Fibroblast of lung (primary cell): ENCODE measurements at regions not wholly inside any gene's neighbourhood (a gene's known extent, or its start where the extent isn't known, plus 50 kb on each side); places are given as distances from the start of the nearest gene placed in this dataset.

Experiments
- EZH2 ChIP-seq: IDR thresholded peaks from 2 replicates; pipeline ENCODE4 v1.5.1; 2012; ENCODE audit warnings: low read length, control low read depth, mild to moderate bottlenecking; ENCODE audit errors: missing control alignments
- TF ChIP-seq, protein P1 (sequence below), 2 donors: IDR thresholded peaks in 1 of 2; conservative IDR thresholded peaks in 1 of 2; 1 replicate in 1 of 2; 2 replicates in 1 of 2; pipeline ENCODE4 v1.5.1; 2011 to 2012; ENCODE audit warnings: low read length in 2 of 2, control low read depth in 1 of 2, inconsistent platforms in 1 of 2, low read depth in 1 of 2, mild to moderate bottlenecking in 1 of 2

DNA sequence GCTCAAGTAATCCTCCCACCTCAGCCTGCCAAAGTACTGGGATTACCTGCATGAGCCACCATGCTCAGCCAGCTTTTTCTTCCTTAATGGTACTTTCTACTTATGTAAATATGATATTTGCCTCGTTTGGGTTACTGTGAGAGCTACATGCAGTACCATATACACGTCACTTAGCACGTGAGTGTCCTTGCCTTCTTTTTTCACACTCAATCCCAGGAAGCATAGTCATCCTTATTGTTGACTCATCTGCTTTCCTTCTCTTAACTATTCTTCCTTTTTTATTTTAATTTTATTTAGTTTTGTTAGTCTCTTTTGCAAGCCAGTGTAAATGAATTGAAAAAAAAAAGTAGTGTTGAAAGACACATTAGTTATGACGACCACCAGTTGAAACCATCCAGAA is 205.9 kb downstream of the HIPK3 start:
- TF ChIP-seq, protein P1, sequence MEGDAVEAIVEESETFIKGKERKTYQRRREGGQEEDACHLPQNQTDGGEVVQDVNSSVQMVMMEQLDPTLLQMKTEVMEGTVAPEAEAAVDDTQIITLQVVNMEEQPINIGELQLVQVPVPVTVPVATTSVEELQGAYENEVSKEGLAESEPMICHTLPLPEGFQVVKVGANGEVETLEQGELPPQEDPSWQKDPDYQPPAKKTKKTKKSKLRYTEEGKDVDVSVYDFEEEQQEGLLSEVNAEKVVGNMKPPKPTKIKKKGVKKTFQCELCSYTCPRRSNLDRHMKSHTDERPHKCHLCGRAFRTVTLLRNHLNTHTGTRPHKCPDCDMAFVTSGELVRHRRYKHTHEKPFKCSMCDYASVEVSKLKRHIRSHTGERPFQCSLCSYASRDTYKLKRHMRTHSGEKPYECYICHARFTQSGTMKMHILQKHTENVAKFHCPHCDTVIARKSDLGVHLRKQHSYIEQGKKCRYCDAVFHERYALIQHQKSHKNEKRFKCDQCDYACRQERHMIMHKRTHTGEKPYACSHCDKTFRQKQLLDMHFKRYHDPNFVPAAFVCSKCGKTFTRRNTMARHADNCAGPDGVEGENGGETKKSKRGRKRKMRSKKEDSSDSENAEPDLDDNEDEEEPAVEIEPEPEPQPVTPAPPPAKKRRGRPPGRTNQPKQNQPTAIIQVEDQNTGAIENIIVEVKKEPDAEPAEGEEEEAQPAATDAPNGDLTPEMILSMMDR (conservative IDR thresholded peaks at IDR 0.05 in 1 of 2, IDR thresholded peaks at IDR 0.05 in 1 of 2; ENCODE audit: low read depth in 1 of 2, low read length in 2 of 2): no peak
- no peak for TF ChIP-seq EZH2
